CMK (cell line): ENCODE measurements at regions not wholly inside any gene's neighbourhood (a gene's known extent, or its start where the extent isn't known, plus 50 kb on each side); places are given as distances from the start of the nearest gene placed in this dataset.
"Not testable (repeated sequence)": the region's sequence is repeated elsewhere in the genome, so short reads cannot be mapped to it uniquely, and the experiment has no call there.

Experiments
- DNase-seq: peaks from one replicate; pipeline ENCODE4 v3.0.0-alpha.2; 2010; ENCODE audit warnings: low read depth

DNA sequence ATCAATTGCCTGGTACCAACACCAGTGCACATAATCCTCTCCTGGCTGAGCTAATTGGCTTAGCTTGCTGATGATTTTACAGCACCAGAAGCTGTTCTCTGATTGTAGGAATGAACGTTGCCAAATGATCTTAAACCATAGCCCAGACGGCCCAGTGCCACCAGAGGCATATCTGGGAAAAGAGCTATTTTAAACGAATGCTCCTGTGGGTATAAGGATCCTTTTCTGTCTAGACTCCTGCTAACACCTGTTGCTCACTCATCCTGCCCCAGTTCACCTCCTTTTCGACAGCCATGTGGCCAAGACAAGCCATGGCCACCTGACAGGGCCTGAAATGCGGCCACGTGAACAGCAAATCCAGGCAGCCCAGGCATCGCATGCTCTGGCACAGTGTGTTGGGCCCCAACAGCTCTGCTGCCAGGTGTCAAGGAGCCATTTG lies 289.9 kb upstream of the SLC30A5 start:
- no peak for DNase-seq

DNA sequence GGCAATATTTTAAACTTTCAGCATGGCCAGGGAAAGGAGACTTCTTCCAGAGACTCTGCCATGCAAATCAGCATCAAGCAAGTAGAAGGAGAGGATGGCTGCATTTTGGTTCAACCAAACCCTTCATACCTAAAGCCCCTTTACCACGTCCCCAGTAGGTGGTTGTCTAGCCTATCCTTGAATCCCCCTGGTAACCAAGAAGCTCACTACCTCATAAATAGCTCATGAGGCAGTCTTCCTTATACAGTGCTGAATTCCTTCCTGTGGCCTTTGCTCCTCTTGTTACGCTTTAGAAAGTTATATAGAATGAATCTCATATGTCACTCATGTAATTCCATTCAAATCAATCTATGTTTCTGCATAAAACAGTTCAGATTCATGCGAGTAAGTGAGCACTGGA lies 289.5 kb upstream of the SLC30A5 start:
- no peak for DNase-seq

DNA sequence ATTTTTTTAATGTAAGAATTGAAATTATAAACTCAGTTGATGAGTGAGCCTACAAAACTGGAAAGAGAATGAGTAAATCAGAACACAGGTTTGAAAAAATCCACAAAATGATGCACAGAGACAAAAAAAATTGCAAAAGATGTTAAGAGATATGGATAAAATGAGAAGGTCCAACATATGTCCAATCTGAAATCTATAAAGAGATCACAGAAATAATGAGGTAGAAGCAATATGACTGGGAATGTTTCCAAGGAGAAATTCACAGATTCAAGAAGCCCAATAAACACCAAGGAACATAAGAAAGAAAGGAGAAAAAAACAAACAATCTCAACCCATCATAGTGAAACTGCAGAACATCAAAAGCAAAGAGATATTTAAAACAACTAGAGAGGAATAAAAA lies 288.4 kb upstream of the SLC30A5 start:
- DNase-seq = no peak

DNA sequence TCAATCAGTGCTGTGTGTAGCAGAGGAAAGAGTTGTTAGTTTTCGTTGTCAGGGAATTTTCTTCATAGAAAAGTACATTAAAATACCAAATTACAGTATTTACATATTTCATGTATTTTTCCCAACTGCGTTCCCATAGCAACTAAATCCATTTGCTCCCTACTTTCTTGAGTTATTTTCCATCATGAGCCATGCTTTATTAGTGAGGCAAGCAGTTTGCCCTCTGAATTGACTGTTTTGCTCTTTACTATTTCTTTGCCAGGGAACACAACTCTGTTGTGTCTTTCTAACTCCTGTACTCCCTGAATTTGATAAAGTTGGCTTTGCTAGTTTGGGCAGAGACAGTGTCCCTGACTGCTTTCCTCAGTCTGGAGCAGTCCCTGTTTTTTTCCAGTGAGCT lies 276.2 kb upstream of the SLC30A5 start:
- no peak for DNase-seq

DNA sequence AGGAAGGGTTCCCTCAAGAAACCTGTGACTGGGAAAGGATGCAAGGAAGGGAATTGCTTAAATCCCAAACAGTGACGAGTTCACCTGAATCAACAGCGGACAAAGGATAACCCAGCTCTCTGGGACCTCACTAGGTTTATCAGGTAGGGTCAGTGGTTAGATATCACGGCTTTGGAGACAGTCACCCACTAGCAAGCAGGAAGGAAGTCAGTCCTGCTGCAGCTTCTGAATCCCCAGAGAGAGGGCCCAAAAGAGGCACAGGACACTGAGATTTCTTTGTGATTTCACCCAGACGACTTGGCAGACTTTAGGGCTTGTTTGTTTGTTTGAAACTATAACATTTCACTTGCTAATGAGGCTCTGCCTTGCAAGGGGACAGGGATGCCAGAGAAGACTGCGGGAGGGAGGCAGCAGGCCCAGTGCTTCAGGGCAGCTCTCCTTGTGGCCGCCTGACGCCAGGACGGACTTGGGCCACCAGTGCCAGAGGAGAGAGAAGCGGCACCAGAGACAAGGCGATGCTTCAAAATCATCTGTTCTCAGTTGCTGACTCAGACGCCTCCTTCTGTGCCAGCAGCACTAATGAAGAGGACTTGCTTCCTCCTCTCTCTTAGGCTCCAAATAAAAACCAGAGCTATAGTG lies 275.6 kb upstream of the SLC30A5 start:
- DNase-seq = no peak

DNA sequence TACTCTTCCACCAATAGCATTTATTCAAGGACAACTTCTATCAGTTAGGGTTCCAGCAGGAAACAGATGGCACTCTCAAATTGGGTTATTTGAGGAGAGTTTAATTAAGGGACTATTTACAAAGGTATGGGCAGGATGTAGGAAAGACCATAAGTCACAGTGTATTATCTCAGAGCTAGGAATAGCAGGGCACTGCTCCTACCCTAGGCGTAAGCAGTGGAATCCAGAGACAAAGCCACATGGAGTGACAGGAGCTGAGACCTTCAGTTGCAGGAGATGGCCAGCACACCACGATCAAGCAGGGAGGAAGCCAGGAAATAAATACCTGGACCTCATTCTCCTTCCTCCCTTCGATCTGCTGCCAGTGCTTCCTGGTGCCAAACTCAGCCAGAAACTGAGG lies 274.9 kb upstream of the SLC30A5 start:
- DNase-seq = no peak

DNA sequence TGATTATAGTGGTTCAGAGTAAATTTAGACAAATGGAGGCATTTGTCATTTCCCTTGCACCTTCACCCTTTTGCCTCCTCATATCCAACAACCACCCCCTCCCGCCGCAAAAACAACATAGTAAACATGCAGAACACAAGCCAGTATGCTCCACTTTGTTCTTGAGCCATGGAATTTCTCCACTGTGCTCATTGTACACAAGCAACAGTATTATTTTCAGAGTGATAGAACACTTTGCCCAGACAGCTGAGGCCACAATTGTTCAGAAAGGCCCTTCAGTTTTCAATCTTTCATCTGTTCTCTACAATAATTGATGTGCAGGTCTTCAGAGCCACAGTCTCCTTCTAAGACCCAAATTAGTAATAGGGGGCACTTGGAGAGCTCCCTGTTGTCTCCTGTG lies 272.8 kb upstream of the SLC30A5 start:
- no peak for DNase-seq

DNA sequence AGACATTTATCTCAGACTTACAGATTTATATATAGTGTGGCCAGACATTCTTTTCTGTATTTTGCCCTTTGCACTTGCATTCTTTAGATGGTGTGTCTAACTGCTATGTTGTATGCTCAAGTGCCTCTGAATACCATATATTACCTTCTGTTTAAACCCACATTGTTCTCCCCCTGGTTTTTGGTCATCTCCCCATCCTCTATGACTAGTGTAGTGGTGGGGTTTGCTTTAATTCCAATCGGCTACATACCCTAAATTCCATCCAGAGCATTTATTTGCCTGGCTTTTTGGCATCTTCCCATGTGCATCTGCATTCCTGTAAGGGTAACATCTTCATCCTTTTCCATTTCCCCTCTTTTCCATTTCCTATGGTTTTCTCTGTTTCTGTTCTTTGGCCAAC lies 271.0 kb upstream of the SLC30A5 start:
- no peak for DNase-seq

DNA sequence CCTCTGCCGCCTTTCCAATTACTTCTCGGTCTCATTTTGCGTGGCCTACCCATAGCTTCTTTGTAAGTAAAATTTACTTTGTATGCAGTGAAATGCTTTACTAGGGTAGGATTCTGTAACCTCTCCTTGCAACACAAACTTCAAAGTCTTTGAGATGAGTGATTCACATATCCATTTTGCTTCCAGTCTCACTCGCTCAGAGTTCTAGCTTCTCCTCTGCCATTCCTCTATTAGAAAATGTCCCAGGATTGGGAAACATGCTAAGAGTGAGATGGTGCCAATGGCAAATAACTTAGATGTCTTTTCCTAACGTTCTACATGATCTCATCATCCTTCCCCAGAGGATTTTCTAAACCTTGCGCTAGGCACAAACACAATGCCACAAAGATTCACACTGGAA lies 270.5 kb upstream of the SLC30A5 start:
- DNase-seq = no peak

DNA sequence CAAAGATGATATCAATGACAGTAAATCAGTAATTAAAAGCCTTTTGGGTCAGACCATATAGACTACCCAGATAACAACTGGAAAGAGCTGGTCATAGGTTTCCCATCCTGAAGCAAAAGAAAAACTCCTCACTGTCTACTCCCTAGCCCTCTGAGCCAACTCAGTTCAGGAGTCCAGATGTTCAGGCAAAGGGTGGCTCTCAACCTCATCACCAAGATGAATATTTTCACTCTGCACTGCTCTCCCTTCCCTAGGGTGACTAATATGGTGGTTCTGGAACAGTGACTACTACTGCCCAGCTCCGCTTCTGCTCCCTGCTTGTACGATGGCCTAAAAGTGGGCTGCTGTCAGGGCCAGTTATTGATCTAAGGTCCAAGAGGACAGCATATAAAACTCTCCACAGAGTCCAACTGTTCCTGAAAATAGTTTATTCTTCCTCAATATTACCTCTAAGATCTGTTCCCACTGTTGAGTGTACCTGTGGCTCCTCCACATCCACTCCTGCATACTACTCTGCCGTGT lies 263.4 kb upstream of the SLC30A5 start:
- DNase-seq = no peak

DNA sequence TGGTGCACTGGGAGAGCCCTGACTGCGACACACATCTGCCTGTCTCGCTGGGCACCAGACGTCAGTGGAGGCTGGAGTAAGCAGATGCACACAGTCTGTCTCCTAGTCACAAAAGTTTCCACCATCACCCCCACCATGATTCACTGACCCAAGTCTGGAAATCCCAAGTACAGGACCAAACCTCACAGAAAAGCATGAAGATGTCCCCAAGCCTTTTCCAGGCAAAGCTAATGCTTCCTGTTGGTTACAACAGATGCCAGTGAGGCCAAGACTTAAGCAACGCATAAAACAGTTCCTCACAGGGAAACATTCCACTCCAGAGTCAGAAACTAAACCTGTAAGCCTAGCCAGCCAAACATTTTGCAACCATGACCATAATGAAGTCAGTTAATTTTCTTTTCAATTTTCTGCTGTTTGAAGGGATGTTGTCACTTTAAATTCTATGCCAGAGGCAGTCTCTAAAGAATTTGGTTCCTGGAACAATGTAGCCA lies 259.3 kb upstream of the SLC30A5 start:
- DNase-seq = no peak

DNA sequence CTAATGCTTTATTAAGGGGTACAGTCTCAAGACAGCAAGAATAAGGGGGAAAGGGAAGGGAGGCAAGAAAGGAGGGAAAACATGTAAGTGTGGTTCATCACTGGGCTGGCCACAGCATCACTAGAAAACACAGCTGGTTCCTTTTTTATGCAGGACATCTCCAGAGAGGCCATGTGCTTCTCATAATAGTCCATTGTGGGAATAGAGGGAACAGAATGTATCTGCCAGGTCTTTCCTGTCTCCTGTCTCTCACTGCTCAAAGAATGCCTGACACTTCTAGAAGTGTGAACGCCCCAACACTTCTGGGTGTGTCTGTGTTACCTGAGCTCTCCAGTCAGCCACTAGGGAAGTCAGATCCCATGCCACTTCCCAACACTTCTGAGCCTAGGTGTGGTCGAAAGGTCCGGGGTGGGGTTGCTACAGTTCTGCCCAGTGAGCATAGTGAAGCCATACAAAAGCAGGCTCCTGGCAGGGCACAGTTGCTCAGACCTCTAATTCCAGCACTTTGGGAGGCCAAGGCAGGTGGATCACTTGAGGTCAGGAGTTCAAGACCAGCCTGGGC lies 255.6 kb upstream of the SLC30A5 start:
- no peak for DNase-seq

DNA sequence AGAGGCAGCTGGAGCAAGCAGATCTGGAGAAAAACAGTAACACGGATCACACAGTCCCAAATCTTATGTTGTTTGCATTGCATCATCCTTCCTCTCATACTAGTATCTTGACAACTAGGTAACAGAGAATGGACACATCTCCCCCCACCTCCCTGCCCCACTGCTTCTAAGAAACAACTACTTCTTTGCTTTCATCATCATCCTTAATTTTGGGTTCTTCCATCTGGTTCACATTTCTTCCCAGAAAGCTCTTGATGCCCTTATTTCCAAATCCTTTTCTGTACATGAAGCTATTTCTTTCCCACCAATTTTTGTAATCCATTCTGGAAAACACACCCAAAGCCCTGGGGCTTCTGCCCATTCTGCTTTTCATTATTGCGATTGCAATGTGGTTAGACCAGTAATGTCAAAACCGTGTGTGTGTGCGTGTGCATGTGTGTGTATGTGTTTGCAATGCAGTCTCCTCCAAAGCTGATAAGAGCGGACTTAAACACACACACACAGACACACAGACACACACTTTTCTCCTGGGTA lies 254.7 kb upstream of the SLC30A5 start:
- no peak for DNase-seq

DNA sequence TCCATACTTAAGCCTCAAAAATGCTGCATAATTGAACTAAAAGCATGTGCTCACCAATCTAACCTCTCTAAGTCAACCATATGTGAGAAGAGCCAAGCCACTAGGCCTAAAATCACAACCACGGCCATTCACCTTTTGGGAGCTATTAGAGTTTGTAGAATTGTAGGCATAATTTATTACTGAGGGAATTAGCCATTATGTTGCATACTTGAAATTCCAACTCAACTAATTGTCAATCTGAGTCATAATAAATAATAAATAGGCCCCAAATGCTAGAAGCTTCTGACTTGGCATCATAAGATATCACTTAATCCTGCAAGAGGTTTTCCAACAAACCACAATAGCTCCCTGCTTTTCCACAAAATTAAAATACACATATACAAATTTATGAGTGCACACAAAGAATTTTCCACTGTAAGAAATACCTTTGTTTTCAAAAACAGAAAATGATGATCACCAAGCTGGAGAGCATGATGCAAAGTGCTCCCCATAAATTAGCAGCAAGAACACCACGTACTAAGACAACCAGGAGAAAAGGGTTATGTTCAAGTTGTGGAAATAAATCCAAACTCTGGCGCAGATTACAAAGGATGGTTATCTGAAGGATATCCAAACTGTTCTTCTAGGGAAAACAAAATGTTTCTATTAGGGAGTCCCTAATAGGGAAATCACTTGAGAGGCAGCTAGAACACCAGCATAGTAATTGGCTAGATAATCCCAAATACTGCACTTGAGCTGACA lies 250.0 kb upstream of the SLC30A5 start:
- DNase-seq = no peak

DNA sequence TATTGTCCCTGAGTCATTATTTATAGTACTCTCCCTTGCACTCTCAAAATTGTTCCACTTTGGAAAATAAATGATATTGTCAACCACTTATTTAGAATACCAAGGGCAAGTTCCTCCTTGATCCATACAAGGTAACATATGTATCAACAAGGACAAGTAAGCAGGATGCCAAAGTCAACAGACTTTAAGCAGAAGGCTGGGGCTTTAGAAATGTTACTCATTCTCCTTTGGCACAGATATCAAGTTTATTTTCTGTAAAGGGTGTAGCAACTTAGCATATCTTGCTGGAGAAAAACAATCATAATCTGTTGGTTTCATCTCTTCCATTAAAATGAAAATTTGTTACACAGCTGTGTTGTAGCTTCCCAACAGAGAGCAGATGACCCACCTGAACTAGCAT lies 248.7 kb upstream of the SLC30A5 start:
- no peak for DNase-seq

DNA sequence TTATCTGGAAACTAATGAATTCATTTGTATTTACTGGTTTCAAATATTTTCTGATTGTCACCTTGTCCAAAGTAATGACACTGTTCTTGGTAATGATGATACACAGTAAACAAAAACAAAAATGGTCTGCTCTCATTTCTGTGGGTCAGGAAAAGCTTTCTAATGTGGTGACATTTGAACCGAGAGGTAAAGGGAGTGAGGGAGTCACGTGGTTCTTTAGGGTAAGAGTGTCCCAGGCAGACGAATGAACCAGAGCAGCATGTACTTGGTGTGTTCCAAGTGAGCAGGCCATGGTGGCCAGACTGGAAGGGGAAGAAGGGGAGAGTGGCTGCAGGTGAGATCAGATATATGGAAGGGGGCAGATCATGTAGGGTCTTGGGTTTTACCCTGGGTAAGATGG lies 247.0 kb upstream of the SLC30A5 start:
- DNase-seq = no peak

DNA sequence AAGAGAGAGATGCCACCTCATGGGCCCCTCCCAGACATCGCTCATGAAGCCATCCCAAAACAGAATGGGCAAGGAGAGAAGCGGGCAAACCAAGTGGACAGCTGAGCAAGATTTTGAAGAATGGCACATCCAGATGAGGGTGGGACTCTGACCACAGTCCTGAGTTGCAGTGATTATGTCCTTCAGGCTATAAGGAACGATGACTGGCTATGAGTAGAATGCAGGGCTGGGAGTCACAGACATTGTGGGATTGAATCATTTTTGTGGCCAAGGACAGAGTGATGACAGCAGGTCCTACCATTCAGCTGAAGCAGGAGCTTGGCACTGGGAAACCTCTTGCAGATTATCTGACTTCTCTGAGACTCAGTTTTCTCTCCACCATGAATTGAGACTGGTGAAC lies 245.7 kb upstream of the SLC30A5 start:
- DNase-seq = no peak

DNA sequence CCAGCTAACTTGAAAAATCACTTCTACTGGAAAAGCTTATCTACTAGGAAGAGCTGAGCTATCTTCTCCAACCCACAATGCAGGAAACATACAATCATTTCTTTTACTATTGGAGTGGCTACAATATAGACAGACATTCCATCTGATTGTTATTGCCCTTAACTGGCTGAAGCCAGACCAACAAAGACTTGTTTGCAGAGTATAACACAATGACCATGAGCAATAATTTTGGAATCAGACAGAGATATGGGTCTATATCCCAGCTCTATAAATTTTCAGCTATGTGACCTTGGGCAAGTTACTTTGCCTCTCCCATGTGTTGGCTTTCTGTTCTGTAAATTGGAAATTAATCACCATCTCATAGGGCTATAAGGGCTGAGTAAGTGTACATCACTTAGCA lies 244.7 kb upstream of the SLC30A5 start:
- no peak for DNase-seq

DNA sequence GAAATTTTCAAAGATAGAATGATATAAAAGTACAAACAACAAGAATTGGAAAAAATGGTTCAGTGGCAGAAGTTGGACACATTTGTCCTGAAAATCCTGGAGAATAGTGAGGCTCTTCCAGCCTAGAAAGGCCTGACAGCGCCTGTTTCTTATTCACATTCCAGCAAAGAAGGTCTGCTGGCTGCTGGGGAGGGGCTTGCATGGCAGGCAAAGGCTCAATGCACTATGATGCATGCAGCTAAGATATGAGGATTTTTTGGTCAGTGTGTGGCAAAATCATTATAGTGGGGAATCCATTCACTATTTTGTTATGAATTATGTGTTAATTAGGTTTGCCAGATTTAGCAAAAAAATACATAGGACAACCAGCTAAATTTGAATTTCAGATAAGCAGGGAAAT lies 243.9 kb upstream of the SLC30A5 start:
- DNase-seq = no peak

DNA sequence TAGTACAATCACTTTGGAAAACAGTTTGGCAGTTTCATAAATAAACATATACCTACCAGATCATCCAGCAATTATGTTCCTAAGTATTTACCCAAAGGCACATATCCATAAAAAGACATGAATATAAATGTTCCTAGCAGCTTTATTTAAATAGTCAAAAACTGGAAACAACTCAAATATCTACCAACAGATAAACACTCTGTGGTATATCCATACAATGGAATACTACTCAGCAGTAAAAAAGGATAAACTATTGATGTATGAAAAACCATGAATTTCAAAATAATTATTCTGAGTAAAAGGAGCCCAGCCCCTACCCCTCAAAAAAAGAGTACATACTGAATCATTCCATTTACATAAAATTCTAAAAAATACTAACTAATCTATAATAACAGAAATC lies 232.7 kb upstream of the SLC30A5 start:
- DNase-seq = no peak

DNA sequence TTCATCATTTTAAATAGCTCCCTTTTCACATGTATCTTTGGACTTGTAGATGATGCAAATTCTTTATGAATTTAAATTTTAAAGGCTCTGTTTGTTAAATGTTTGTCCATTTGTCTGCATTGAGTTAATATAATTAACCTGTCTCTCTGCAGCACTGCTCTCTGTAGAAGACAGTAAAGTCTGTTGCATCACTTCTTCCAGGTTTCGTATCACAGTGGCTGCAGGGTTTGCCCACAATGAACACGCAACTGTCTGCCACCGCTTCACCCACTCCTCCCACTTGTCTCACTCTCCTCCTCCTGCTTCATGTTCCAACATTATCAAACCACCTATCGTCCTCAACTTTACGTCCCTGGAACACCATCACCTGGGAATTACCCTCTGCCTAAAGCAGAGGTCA lies 231.3 kb upstream of the SLC30A5 start:
- no peak for DNase-seq

DNA sequence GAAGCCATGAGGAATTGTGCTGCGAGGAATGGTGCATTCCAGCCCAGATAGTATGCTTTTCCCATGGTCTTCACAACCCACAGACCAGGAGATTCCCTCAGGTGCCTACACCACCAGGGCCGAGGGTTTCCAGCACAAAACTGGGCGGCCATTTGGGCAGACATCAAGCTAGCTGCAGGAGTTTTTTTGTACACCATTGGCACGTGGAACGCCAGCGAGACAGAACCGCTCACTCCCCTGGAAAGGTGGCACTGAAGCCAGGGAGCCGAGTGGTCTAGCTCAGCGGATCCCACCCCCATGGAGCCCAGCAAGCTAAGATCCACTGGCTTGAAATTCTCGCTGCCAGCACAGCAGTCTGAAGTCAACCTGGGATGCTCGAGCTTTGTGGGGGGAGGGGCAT lies 228.6 kb upstream of the SLC30A5 start:
- DNase-seq = not testable (repeated sequence)
